ENCODE measurements at regions not wholly inside any gene's neighbourhood (a gene's known extent, or its start where the extent isn't known, plus 50 kb on each side); places are given as distances from the start of the nearest gene placed in this dataset.

DNA sequence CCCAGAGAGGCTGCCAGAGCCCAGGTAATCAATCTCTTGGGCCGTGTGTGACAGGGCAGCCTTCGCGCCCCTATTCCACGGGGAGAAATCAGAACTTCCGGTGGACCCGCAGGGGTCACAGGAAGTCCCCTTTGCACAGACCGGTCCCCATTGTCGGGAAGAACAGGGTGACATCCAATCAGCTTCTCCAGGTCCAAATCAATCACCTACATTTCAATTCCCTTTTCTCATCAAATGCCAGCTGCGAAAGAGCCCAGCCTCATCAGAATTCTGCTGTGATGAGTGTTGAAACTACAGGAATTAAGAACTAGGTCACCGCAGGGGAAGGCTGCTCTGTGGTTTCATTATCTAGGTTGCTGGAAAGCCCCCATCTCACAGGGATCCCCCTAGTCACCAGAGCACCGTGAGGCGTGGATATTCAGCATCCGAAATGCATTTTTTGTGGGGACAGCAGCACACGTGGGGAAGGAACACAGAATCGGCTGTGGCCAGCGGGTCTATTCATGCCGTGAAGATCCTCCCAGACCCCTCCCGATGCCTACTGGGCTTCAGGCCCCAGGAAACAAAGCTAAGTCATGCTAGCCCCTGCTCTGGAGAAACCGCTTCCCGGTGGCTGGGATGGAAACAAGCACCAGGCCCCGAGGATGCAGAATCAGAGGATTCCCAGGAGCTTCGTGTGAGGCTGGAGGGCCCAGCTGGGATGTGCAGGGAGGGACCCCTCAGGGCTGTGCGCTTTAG, 193.7 kb upstream of the ID2 start:
- no peak for DNase-seq
- TF ChIP-seq, protein P1, sequence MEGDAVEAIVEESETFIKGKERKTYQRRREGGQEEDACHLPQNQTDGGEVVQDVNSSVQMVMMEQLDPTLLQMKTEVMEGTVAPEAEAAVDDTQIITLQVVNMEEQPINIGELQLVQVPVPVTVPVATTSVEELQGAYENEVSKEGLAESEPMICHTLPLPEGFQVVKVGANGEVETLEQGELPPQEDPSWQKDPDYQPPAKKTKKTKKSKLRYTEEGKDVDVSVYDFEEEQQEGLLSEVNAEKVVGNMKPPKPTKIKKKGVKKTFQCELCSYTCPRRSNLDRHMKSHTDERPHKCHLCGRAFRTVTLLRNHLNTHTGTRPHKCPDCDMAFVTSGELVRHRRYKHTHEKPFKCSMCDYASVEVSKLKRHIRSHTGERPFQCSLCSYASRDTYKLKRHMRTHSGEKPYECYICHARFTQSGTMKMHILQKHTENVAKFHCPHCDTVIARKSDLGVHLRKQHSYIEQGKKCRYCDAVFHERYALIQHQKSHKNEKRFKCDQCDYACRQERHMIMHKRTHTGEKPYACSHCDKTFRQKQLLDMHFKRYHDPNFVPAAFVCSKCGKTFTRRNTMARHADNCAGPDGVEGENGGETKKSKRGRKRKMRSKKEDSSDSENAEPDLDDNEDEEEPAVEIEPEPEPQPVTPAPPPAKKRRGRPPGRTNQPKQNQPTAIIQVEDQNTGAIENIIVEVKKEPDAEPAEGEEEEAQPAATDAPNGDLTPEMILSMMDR (IDR thresholded peaks at IDR 0.05) = no peak
- no peak for TF ChIP-seq POLR2A (IDR thresholded peaks at IDR 0.05)
- Histone ChIP-seq H3K27ac (no peak overlapping the region), H3K9me3 (no peaks in the 10 kb centered on the region), H3K4me1 (peaks cover 4 to 8% of the 10 kb centered on the region in 2 donors), H3K4me3 (no peak overlapping the region), H3K27me3 (no peaks in the 10 kb centered on the region), H3K36me3 (no peaks in the 10 kb centered on the region)
- intact Hi-C loops (cut with DNase I; ENCODE audit: low total_unique reads) = no loop called here

DNA sequence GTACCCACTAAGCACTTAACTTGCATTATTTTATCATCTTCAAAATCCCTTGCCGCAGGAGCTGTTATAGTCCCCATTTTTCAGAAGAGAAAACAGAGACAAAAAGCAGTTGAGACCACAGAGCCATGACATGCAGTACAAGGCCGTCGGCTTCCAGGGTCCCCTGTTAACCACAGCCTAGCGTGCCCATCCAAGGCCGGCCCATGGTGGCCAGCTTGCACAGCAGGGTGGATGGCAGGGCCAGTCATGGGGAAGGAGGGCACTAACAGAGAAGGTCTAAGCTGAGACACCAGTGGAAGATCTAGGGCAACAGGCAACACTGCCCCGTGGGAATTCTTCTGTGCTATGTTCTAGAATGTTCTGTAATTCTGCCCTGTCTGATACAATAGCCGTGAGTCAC, 192.6 kb upstream of the ID2 start:
- Histone ChIP-seq H3K27ac (no peak overlapping the region), H3K4me1 (peaks cover 4 to 8% of the 10 kb centered on the region in 2 donors)

DNA sequence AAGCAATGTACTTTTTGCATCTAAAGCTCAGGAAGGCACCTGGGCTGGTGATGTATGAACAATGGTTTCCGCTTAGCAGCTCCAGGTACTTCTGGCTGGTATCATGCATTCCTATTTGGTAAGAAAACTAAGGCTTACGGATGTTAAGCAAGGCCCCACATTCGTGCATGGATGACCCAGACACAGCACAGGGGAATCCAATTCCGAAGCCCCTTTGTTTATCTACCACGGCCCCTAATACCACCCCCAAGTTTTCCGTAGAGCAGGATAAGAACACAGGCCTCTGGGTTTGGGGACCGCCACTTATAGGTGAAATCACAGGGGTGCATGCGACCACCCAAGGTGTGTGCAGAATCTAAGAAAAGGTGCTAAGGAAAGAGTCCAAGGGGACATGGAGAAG, 192.1 kb upstream of the ID2 start:
- peaks cover 4 to 8% of the 10 kb centered on the region in 2 donors for H3K4me1 ChIP-seq
- intact Hi-C loops (cut with DNase I; ENCODE audit: low total_unique reads) = no loop called here
- no peak overlapping the region for H3K27ac ChIP-seq
- H3K9me3 ChIP-seq = no peaks in the 10 kb centered on the region
- no peaks in the 10 kb centered on the region for H3K36me3 ChIP-seq
- no peaks in the 10 kb centered on the region for H3K27me3 ChIP-seq
- no peak overlapping the region for H3K4me3 ChIP-seq
- no peak for DNase-seq
- no peak for TF ChIP-seq POLR2A (IDR thresholded peaks at IDR 0.05)
- TF ChIP-seq, protein P1 (IDR thresholded peaks at IDR 0.05) = no peak

More for the DNA sequence above, 192.6 kb upstream of the ID2 start:
- DNase-seq = no peak
- no peaks in the 10 kb centered on the region for H3K9me3 ChIP-seq
- intact Hi-C loops (cut with DNase I; ENCODE audit: low total_unique reads) = no loop called here
- H3K4me3 ChIP-seq = no peak overlapping the region
- no peak for TF ChIP-seq POLR2A (IDR thresholded peaks at IDR 0.05)
- no peaks in the 10 kb centered on the region for H3K36me3 ChIP-seq
- H3K27me3 ChIP-seq = no peaks in the 10 kb centered on the region

DNA sequence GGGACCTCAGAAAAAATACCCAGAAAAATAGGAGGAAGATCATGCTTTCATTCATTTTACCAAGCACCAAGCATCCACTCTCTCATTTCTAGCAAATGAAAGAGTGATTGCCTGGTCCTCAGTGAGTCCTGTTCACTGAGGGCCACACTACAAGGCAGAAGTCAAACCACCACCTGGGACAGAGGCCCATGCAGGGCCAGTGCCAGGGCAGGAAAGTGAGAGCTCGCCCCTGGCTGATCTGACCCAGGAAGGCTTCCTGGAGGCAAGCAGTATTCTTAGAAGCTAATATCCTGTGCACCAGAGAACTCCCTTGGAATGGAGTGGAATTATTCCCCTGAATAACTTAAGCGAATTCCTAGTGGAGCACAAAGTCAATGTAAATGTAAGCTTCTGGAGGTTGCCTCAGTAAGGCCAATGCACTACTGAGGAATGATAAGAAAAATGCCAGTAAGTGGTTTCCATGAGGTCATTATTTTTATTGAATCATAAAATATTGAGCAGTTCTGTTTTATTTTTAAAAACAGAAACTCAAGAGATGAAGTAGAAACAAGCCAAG, 191.6 kb upstream of the ID2 start:
- H3K9me3 ChIP-seq = no peaks in the 10 kb centered on the region
- H3K27ac ChIP-seq = peak overlapping the region in 1 of 2 donors; percentile 34
- TF ChIP-seq, protein P1 (IDR thresholded peaks at IDR 0.05) = no peak
- TF ChIP-seq POLR2A (IDR thresholded peaks at IDR 0.05) = no peak
- H3K36me3 ChIP-seq = no peaks in the 10 kb centered on the region
- no peak overlapping the region for H3K4me3 ChIP-seq
- peaks cover 4 to 8% of the 10 kb centered on the region in 2 donors for H3K4me1 ChIP-seq
- H3K27me3 ChIP-seq = no peaks in the 10 kb centered on the region
- intact Hi-C loops (cut with DNase I; ENCODE audit: low total_unique reads) = no loop called here
- DNase-seq = no peak

DNA sequence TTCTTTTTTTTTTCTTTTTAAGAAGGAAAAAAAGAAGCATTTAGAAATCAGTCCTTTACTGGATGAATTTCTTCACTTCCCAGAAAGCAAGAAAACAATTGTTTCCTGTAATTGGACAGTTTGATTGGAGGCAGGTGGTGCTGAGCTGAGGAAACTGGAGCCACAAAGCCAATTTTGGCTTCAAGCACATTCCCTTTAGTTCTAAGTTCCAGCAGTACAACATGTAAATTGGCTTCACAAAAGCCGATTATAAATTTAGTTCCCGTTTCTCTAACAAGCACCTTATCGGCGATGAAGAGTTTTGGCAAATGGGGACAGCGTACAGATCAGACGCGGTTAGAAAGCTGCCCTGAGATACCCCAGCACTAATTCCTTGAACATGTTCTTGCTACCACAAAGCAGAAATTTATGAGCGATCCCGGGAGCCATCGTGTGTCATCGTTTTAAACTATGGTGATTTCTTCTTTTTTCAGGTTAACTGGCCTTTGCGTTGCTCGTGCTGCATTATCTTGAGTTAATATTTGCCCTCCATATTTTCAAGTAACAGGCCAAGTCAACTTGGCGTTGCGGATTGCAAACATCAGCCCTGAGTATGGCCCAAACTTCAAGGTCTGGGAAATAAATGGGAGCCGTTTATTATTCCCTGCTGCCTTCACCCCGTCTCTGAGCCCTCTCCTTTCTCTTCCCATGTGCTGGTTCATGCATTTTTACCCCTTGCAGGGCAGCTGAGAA, 190.4 kb upstream of the ID2 start:
- H3K9me3 ChIP-seq = no peaks in the 10 kb centered on the region
- peak; percentile 37 to 49 for DNase-seq
- intact Hi-C loops (cut with DNase I; ENCODE audit: low total_unique reads) = no loop called here
- H3K27ac ChIP-seq = peak overlapping the region in 1 of 2 donors; percentile 62
- peaks cover 4 to 8% of the 10 kb centered on the region in 2 donors for H3K4me1 ChIP-seq
- no peaks in the 10 kb centered on the region for H3K27me3 ChIP-seq
- TF ChIP-seq, protein P1 (IDR thresholded peaks at IDR 0.05) = no peak
- TF ChIP-seq POLR2A (IDR thresholded peaks at IDR 0.05) = no peak
- no peak overlapping the region for H3K4me3 ChIP-seq
- no peaks in the 10 kb centered on the region for H3K36me3 ChIP-seq
